Right lobe of liver (tissue), 4 donors: ENCODE measurements at regions not wholly inside any gene's neighbourhood (a gene's known extent, or its start where the extent isn't known, plus 50 kb on each side); places are given as distances from the start of the nearest gene placed in this dataset.

Experiments used
- CTCF ChIP-seq, 4 donors: fragments of 200-600 bp in 3 of 4; fragments of 450-650 bp in 1 of 4; IDR thresholded peaks; one replicate each; pipeline versions ENCODE4 v1.5.1 to v1.8.0; 2016 to 2022; ENCODE audit warnings: antibody characterized with exemption in 4 of 4, mild to moderate bottlenecking in 2 of 4
- POLR2A ChIP-seq: fragments of 450-650 bp; IDR thresholded peaks from one replicate; pipeline ENCODE4 v1.6.1; 2017; ENCODE audit warnings: antibody characterized with exemption, mild to moderate bottlenecking
- donor health status: DM: no; HTN: no; CAD: no.
- donor health status: DM: no; HTN: no; CAD: no.
- donor health status: DM: no; HTN: yes; CAD: no.

- TF ChIP-seq CTCF (IDR thresholded peaks at IDR 0.05) (no peak), POLR2A (no peak)
These were observed 473.5 kb downstream of the CCSER2 start for GRCh38 chr10:84801916-84802315.
